CD4-positive, alpha-beta T cell (primary cell): ENCODE measurements at regions not wholly inside any gene's neighbourhood (a gene's known extent, or its start where the extent isn't known, plus 50 kb on each side); places are given as distances from the start of the nearest gene placed in this dataset.
"Not testable (repeated sequence)": the region's sequence is repeated elsewhere in the genome, so short reads cannot be mapped to it uniquely, and the experiment has no call there.

Experiments
- ATAC-seq: fragments of 200-7000 bp; cut with Tn5 transposase; one replicate; pipeline ENCODE4 v1.10.0; 2022; ENCODE audit warnings: mild to moderate bottlenecking; ENCODE audit not compliant: poor library complexity
- CTCF ChIA-PET: fragments of 350-600 bp; sonication (Branson Sonifier 250); formaldehyde crosslinking; loops from one replicate; lab custom pipeline; 2021; ENCODE audit warnings: antibody characterized with exemption, inconsistent platforms; lab: Charles Lee
- POLR2A ChIA-PET: fragments of 350-600 bp; sonication (Branson Sonifier 250); formaldehyde crosslinking; loops from one replicate; lab custom pipeline; 2021; ENCODE audit warnings: antibody characterized with exemption, inconsistent platforms; lab: Charles Lee
- DNase-seq, 14 experiments: peaks; one replicate each; pipeline ENCODE4 v3.0.0-alpha.2; 2013 to 2020; ENCODE audit warnings: mixed read lengths in 2 of 14
- H3K27ac ChIP-seq, 2 donors: one replicate each; pipeline versions ENCODE4 v1.5.1 to v1.7.0; 2013; ENCODE audit warnings: low read length in 2 of 2, low read depth in 1 of 2, mild to moderate bottlenecking in 1 of 2
- H3K27me3 ChIP-seq, 2 experiments: 1 replicate in 1 of 2; 2 replicates in 1 of 2; pipeline versions ENCODE4 v1.6.1 to v1.7.0; 2013; ENCODE audit warnings: low read length in 2 of 2, control low read depth in 1 of 2, mild to moderate bottlenecking in 1 of 2, moderate library complexity in 1 of 2; ENCODE audit not compliant: insufficient read depth in 2 of 2, control insufficient read depth in 1 of 2
- H3K36me3 ChIP-seq: one replicate; pipeline ENCODE4 v1.6.1; 2013; ENCODE audit warnings: low read length, control low read depth; ENCODE audit not compliant: insufficient read depth
- H3K4me1 ChIP-seq: one replicate; pipeline ENCODE4 v1.6.1; 2013; ENCODE audit warnings: low read length, control low read depth; ENCODE audit not compliant: insufficient read depth
- H3K4me3 ChIP-seq: one replicate; pipeline ENCODE4 v1.5.1; 2013; ENCODE audit warnings: mild to moderate bottlenecking, low read length, moderate library complexity
- H3K9me3 ChIP-seq, 2 experiments: 1 replicate in 1 of 2; 2 replicates in 1 of 2; pipeline versions ENCODE4 v1.6.1 to v1.7.0; 2013; ENCODE audit warnings: low read length in 2 of 2, mild to moderate bottlenecking in 2 of 2, control low read depth in 1 of 2, moderate library complexity in 1 of 2; ENCODE audit not compliant: control insufficient read depth in 1 of 2, insufficient read depth in 1 of 2
- H3K27ac Mint-ChIP-seq: one replicate; pipeline ENCODE4 v1.8.0; 2020; ENCODE audit warnings: mixed read lengths
- H3K27me3 Mint-ChIP-seq: one replicate; pipeline ENCODE4 v1.8.0; 2021; ENCODE audit warnings: mixed read lengths
- H3K36me3 Mint-ChIP-seq: one replicate; pipeline ENCODE4 v1.8.0; 2021; ENCODE audit warnings: low read depth, mixed read lengths
- H3K4me1 Mint-ChIP-seq: one replicate; pipeline ENCODE4 v1.8.0; 2021; ENCODE audit warnings: low read depth, mixed read lengths
- H3K4me3 Mint-ChIP-seq: one replicate; pipeline ENCODE4 v1.8.0; 2020; ENCODE audit warnings: mild to moderate bottlenecking, mixed read lengths
- H3K9me3 Mint-ChIP-seq: one replicate; pipeline ENCODE4 v1.8.0; 2020; ENCODE audit warnings: mixed read lengths
- intact Hi-C, 2 experiments: fragments of 100-400 bp; cut with DNase I in 1 of 2; cut with micrococcal nuclease in 1 of 2; formaldehyde crosslinking; loops; one replicate each; pipeline versions ENCODE4 v1.15.1 to v1.9.0; 2023 to 2025; cut with DNase I, micrococcal nuclease
- TF ChIP-seq, protein P1 (sequence below): fragments of 200-600 bp; IDR thresholded peaks from one replicate; pipeline ENCODE4 v1.8.0; 2022; ENCODE audit warnings: antibody characterized with exemption, mild to moderate bottlenecking

DNA sequence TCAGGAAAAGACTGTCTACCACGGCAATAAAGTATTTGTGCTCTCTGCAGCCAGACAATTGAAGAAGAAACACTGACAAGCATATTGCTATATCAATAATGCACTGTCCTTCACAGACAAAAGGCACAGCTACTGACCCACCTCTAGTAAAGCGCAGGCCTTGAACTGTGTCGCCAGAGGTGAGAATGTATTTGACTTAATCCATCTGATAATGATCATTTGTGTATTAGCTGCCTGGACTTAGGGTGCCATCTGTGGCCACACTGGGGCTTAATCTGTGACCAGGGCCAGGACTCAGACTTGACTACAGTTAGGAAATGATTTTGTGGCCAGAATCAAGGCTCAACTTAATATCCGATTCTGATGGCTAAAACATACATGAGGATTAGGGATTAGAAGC lies 260.4 kb downstream of the SMARCA1 start:
- no peak for ATAC-seq
- intact Hi-C loops = no loop called here
- Histone ChIP-seq H3K27ac (no peak overlapping the region), H3K4me3 (no peak overlapping the region), H3K9me3 (no peaks in the 10 kb centered on the region), H3K36me3 (no peaks in the 10 kb centered on the region), H3K4me1 (no peaks in the 10 kb centered on the region), H3K27me3 (no peaks in the 10 kb centered on the region)
- H3K27me3 Mint-ChIP-seq = no peaks in the 10 kb centered on the region
- CTCF ChIA-PET = no interaction called here
- no peak for DNase-seq
- H3K27ac Mint-ChIP-seq = no peak overlapping the region
- H3K4me3 Mint-ChIP-seq = no peak overlapping the region
- no peaks in the 10 kb centered on the region for H3K4me1 Mint-ChIP-seq
- no peaks in the 10 kb centered on the region for H3K36me3 Mint-ChIP-seq
- TF ChIP-seq, protein P1, sequence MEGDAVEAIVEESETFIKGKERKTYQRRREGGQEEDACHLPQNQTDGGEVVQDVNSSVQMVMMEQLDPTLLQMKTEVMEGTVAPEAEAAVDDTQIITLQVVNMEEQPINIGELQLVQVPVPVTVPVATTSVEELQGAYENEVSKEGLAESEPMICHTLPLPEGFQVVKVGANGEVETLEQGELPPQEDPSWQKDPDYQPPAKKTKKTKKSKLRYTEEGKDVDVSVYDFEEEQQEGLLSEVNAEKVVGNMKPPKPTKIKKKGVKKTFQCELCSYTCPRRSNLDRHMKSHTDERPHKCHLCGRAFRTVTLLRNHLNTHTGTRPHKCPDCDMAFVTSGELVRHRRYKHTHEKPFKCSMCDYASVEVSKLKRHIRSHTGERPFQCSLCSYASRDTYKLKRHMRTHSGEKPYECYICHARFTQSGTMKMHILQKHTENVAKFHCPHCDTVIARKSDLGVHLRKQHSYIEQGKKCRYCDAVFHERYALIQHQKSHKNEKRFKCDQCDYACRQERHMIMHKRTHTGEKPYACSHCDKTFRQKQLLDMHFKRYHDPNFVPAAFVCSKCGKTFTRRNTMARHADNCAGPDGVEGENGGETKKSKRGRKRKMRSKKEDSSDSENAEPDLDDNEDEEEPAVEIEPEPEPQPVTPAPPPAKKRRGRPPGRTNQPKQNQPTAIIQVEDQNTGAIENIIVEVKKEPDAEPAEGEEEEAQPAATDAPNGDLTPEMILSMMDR = no peak
- H3K9me3 Mint-ChIP-seq = no peaks in the 10 kb centered on the region
- POLR2A ChIA-PET = no interaction called here

DNA sequence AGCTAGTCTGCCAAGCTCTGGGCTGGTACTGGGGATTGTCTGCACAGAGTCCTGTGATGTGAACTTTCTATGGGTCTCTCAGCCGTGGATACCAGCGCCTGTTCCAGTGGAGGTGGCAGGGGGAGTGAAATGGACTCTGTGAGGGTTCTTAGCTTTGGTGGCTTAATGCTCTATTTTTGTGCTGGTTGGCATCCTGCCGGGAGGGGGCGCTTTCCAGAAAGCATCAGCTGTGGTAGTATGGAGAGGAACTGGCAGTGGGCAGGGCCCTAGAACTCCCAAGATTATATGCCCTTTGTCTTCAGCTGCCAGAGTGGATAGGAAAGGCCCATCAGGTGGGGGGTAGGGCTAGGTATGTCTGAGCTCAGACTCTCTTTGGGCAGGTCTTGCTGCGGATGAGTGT lies 267.8 kb downstream of the SMARCA1 start:
- DNase-seq, H3K4me3 ChIP-seq, intact Hi-C loops, H3K4me1 Mint-ChIP-seq, H3K27ac ChIP-seq, H3K27me3 Mint-ChIP-seq, H3K9me3 ChIP-seq, H3K27me3 ChIP-seq, POLR2A ChIA-PET, H3K4me3 Mint-ChIP-seq, H3K36me3 ChIP-seq, H3K27ac Mint-ChIP-seq, H3K9me3 Mint-ChIP-seq, H3K4me1 ChIP-seq, H3K36me3 Mint-ChIP-seq, ATAC-seq: not testable (repeated sequence)
- CTCF ChIA-PET = interaction anchor here (1.5 kb wide), 1 partner anchor 10 kb away, joined by 3 read pairs; no protein-coding TSS in a partner anchor

GRCh38 chrX:129249563-129249962 lies 273.7 kb downstream of the SMARCA1 start:
- intact Hi-C loops = no loop called here
- H3K27ac Mint-ChIP-seq = no peak overlapping the region

GRCh38 chrX:129247642-129248041 lies 275.6 kb downstream of the SMARCA1 start:
- DNase-seq = no peak
- Mint-ChIP-seq H3K9me3 (peaks cover 2% of the 10 kb centered on the region), H3K4me3 (no peak overlapping the region), H3K27ac (no peak overlapping the region), H3K36me3 (no peaks in the 10 kb centered on the region), H3K27me3 (no peaks in the 10 kb centered on the region), H3K4me1 (no peaks in the 10 kb centered on the region)
- no peak for ATAC-seq
- no peaks in the 10 kb centered on the region for H3K9me3 ChIP-seq
- no peaks in the 10 kb centered on the region for H3K4me1 ChIP-seq
- no peaks in the 10 kb centered on the region for H3K27me3 ChIP-seq
- H3K36me3 ChIP-seq = no peaks in the 10 kb centered on the region
- ChIA-PET CTCF (no interaction called here), POLR2A (no interaction called here)
- TF ChIP-seq, protein P1 = no peak
- H3K27ac ChIP-seq = no peak overlapping the region
- H3K4me3 ChIP-seq = no peak overlapping the region
- intact Hi-C loops = no loop called here

More at GRCh38 chrX:129249563-129249962, 273.7 kb downstream of the SMARCA1 start:
- Mint-ChIP-seq H3K9me3 (peaks cover 4% of the 10 kb centered on the region), H3K4me3 (no peak overlapping the region), H3K27me3 (no peaks in the 10 kb centered on the region), H3K4me1 (no peaks in the 10 kb centered on the region), H3K36me3 (no peaks in the 10 kb centered on the region)
- no peak overlapping the region for H3K27ac ChIP-seq
- DNase-seq (no peak), ATAC-seq (no peak)
- no peaks in the 10 kb centered on the region for H3K27me3 ChIP-seq
- ChIA-PET CTCF (no interaction called here), POLR2A (no interaction called here)
- TF ChIP-seq, protein P1 = no peak
- no peaks in the 10 kb centered on the region for H3K4me1 ChIP-seq
- H3K4me3 ChIP-seq = no peak overlapping the region
- H3K36me3 ChIP-seq = no peaks in the 10 kb centered on the region
- no peaks in the 10 kb centered on the region for H3K9me3 ChIP-seq
